GM23338 (cell line): ENCODE measurements at regions not wholly inside any gene's neighbourhood (a gene's known extent, or its start where the extent isn't known, plus 50 kb on each side); places are given as distances from the start of the nearest gene placed in this dataset.

Experiments used
- CREB1 ChIP-seq: fragments of 250-450 bp; sonication (Bioruptor Pico); IDR thresholded peaks from 2 replicates; pipeline ENCODE4 v1.5.0; 2020; ENCODE audit warnings: low read depth, mild to moderate bottlenecking, moderate library complexity
- POLR2AphosphoS5 ChIP-seq: IDR thresholded peaks from 2 replicates; pipeline ENCODE4 v1.6.1; 2016; ENCODE audit warnings: antibody characterized with exemption, low read depth
- TF ChIP-seq, protein P1 (sequence below), 2 experiments: fragments of 200-600 bp in 1 of 2; sonication (generic) in 1 of 2; conservative IDR thresholded peaks; 2 replicates each; pipeline versions ENCODE4 v1.5.1 to v1.6.1; 2016 to 2017; ENCODE audit warnings: antibody characterized with exemption in 2 of 2, low read depth in 2 of 2, mild to moderate bottlenecking in 2 of 2, moderate library complexity in 1 of 2

DNA sequence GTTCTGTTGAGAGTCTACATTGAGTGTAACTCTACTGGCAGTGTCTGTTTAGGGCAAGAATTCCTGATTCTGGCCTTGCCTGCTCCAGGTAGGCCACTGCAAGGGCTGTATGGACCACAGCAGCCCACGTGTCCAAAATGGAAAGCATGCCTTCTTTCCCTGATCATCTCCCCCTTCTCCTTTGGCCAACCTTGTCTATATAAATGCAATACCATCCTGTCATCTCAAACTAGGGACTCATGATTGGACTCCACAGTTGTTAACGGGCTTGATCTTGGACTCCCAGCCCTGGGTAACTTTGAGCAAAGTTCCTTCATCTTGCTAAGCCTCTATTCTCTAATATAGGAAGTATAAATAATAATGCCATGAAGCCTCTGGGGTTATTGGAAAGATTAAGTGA is 533.6 kb downstream of the BNC2 start:
- no peak for TF ChIP-seq CREB1 (CRISPR knock-in tag)
- TF ChIP-seq, protein P1, sequence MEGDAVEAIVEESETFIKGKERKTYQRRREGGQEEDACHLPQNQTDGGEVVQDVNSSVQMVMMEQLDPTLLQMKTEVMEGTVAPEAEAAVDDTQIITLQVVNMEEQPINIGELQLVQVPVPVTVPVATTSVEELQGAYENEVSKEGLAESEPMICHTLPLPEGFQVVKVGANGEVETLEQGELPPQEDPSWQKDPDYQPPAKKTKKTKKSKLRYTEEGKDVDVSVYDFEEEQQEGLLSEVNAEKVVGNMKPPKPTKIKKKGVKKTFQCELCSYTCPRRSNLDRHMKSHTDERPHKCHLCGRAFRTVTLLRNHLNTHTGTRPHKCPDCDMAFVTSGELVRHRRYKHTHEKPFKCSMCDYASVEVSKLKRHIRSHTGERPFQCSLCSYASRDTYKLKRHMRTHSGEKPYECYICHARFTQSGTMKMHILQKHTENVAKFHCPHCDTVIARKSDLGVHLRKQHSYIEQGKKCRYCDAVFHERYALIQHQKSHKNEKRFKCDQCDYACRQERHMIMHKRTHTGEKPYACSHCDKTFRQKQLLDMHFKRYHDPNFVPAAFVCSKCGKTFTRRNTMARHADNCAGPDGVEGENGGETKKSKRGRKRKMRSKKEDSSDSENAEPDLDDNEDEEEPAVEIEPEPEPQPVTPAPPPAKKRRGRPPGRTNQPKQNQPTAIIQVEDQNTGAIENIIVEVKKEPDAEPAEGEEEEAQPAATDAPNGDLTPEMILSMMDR (conservative IDR thresholded peaks at IDR 0.05; ENCODE audit: low read depth in 2 of 2): no peak
- TF ChIP-seq POLR2AphosphoS5: no peak
